ENCODE measurements at regions not wholly inside any gene's neighbourhood (a gene's known extent, or its start where the extent isn't known, plus 50 kb on each side); places are given as distances from the start of the nearest gene placed in this dataset.

DNA sequence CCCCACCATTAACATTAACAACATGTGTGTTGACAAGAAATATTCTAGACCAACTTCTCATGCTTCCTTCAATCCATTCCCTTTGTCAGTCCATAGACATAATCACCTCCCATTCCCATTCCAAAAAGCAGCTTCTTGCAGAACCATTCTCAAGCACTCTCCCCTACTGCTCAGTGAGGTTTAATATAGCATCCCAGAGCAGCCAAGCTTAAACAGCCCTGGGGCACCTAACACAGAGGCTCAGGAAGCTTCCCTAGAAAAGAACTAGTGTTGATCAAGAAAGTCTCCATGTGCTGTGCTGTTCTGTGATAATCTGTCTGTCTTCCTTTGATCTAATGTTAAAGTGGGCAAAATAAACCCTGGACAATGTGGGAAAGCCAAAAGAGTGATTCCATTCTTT, 174.2 kb upstream of the NOCT start:
- DNase-seq (ENCODE audit: low read depth, low spot score) = no peak
- dilution Hi-C loops (cut with MboI; ENCODE audit: extremely low pct_ligation_motif_present, low sequenced_read_pairs) = no loop called here
- H3K9me1 ChIP-seq (ENCODE audit: control insufficient read depth, extremely low read depth, insufficient read depth, low read length) = no peaks in the 10 kb centered on the region

DNA sequence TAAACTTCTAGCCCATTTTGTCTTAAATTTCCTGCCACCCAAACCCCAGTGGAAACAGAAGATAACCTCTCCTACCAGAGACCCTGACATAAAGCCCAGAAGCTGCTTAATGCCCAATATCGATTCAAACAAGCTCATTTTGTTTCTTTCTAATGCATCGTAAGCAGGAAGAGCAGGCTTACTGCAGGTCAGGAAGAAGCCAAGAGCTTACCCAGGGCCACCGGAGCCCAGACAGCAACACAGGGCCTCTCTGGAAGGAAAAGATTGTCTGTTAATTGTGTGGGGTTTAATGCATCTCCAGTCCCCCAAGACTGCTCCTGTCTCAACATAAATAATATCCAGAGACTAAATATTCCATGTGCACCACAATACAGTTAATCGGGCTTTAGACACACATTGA, 177.3 kb upstream of the NOCT start:
- no peak overlapping the region for H2AFZ ChIP-seq (ENCODE audit: control insufficient read depth, low read length)
- FAIRE-seq = no peak
- no peak for TF ChIP-seq EZH2 (IDR thresholded peaks at IDR 0.05; ENCODE audit: low read length)
- TF ChIP-seq, protein P1, sequence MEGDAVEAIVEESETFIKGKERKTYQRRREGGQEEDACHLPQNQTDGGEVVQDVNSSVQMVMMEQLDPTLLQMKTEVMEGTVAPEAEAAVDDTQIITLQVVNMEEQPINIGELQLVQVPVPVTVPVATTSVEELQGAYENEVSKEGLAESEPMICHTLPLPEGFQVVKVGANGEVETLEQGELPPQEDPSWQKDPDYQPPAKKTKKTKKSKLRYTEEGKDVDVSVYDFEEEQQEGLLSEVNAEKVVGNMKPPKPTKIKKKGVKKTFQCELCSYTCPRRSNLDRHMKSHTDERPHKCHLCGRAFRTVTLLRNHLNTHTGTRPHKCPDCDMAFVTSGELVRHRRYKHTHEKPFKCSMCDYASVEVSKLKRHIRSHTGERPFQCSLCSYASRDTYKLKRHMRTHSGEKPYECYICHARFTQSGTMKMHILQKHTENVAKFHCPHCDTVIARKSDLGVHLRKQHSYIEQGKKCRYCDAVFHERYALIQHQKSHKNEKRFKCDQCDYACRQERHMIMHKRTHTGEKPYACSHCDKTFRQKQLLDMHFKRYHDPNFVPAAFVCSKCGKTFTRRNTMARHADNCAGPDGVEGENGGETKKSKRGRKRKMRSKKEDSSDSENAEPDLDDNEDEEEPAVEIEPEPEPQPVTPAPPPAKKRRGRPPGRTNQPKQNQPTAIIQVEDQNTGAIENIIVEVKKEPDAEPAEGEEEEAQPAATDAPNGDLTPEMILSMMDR (optimal IDR thresholded peaks at IDR 0.05 in 1 of 3, IDR thresholded peaks at IDR 0.05 in 1 of 3, conservative IDR thresholded peaks at IDR 0.05 in 1 of 3; ENCODE audit: extremely low read depth in 1 of 3, insufficient read depth in 2 of 3, low read length in 3 of 3) = no peak
- H3K9me1 ChIP-seq (ENCODE audit: control insufficient read depth, extremely low read depth, insufficient read depth, low read length) = no peaks in the 10 kb centered on the region
- no peak overlapping the region for H3K9ac ChIP-seq (ENCODE audit: control insufficient read depth, extremely low read depth, insufficient read depth, low read length)
- no peaks in the 10 kb centered on the region for H3K36me3 ChIP-seq (ENCODE audit: control insufficient read depth in 2 of 2, extremely low read depth in 1 of 2, insufficient read depth in 2 of 2, low read length in 2 of 2)
- H3K4me2 ChIP-seq (ENCODE audit: control insufficient read depth, extremely low read depth, insufficient read depth, low read depth, low read length) = no peak overlapping the region
- H4K20me1 ChIP-seq (ENCODE audit: control insufficient read depth, extremely low read depth, insufficient read depth, low read length) = no peaks in the 10 kb centered on the region
- no peaks in the 10 kb centered on the region for H3K79me2 ChIP-seq (ENCODE audit: control insufficient read depth, insufficient read depth, low read length)
- no peaks in the 10 kb centered on the region for H3K9me3 ChIP-seq (ENCODE audit: control insufficient read depth, low read depth, low read length)
- peaks cover 12% of the 10 kb centered on the region for H3K4me1 ChIP-seq (ENCODE audit: control insufficient read depth, extremely low read depth, insufficient read depth, low read length)
- no peak overlapping the region for H3K27ac ChIP-seq (ENCODE audit: control insufficient read depth, insufficient read depth, low read length)
- H3K4me3 ChIP-seq (ENCODE audit: control insufficient read depth in 2 of 3, extremely low read depth in 1 of 3, insufficient read depth in 2 of 3, low read depth in 1 of 3, low read length in 3 of 3) = no peak overlapping the region
- dilution Hi-C loops (cut with MboI; ENCODE audit: extremely low pct_ligation_motif_present, low sequenced_read_pairs) = no loop called here
- no peak for DNase-seq (ENCODE audit: low read depth, low spot score)
- no peaks in the 10 kb centered on the region for H3K27me3 ChIP-seq (ENCODE audit: control insufficient read depth, extremely low read depth, insufficient read depth, low read length)

More for the DNA sequence above, 174.2 kb upstream of the NOCT start:
- no peaks in the 10 kb centered on the region for H4K20me1 ChIP-seq (ENCODE audit: control insufficient read depth, extremely low read depth, insufficient read depth, low read length)
- H3K9me3 ChIP-seq (ENCODE audit: control insufficient read depth, low read depth, low read length) = no peaks in the 10 kb centered on the region
- H3K4me1 ChIP-seq (ENCODE audit: control insufficient read depth, extremely low read depth, insufficient read depth, low read length) = peaks cover 14% of the 10 kb centered on the region
- H3K79me2 ChIP-seq (ENCODE audit: control insufficient read depth, insufficient read depth, low read length) = no peaks in the 10 kb centered on the region
- no peak overlapping the region for H3K27ac ChIP-seq (ENCODE audit: control insufficient read depth, insufficient read depth, low read length)
- no peak overlapping the region for H3K4me2 ChIP-seq (ENCODE audit: control insufficient read depth, extremely low read depth, insufficient read depth, low read depth, low read length)
- TF ChIP-seq EZH2 (IDR thresholded peaks at IDR 0.05; ENCODE audit: low read length) = no peak
- TF ChIP-seq, protein P1 (optimal IDR thresholded peaks at IDR 0.05 in 1 of 3, IDR thresholded peaks at IDR 0.05 in 1 of 3, conservative IDR thresholded peaks at IDR 0.05 in 1 of 3; ENCODE audit: extremely low read depth in 1 of 3, insufficient read depth in 2 of 3, low read length in 3 of 3) = no peak
- H2AFZ ChIP-seq (ENCODE audit: control insufficient read depth, low read length) = peak overlapping the region; percentile 30
- H3K36me3 ChIP-seq (ENCODE audit: control insufficient read depth in 2 of 2, extremely low read depth in 1 of 2, insufficient read depth in 2 of 2, low read length in 2 of 2) = no peaks in the 10 kb centered on the region
- H3K27me3 ChIP-seq (ENCODE audit: control insufficient read depth, extremely low read depth, insufficient read depth, low read length) = no peaks in the 10 kb centered on the region
- H3K4me3 ChIP-seq (ENCODE audit: control insufficient read depth in 2 of 3, extremely low read depth in 1 of 3, insufficient read depth in 2 of 3, low read depth in 1 of 3, low read length in 3 of 3) = no peak overlapping the region
- no peak for FAIRE-seq
- H3K9ac ChIP-seq (ENCODE audit: control insufficient read depth, extremely low read depth, insufficient read depth, low read length) = no peak overlapping the region
